ENCODE measurements at regions not wholly inside any gene's neighbourhood (a gene's known extent, or its start where the extent isn't known, plus 50 kb on each side); places are given as distances from the start of the nearest gene placed in this dataset.

DNA sequence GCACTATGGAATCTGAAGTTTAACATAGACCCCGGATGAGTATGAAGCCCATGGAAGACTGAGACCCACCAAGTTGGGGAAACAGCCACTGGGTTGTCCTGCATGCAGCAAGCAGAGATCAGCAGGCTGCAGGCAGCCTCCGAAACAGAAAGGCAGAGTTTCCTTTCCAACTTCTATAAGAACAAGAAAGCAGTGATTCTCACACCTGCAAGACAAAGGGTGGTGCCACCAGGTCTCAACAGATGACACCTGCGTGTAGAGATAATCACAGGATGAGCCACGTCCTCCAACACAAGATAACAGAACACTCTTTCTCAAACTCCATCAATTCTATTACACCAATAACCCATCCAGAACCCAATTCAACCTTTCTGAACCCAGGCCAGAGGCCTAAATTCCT, 457.9 kb downstream of the FOXO1 start:
- Mint-ChIP-seq H3K27me3 (ENCODE audit: unreplicated experiment) (no peaks in the 10 kb centered on the region), H3K4me1 (ENCODE audit: low read depth, unreplicated experiment) (peaks cover 25% of the 10 kb centered on the region), H3K36me3 (ENCODE audit: insufficient read depth, unreplicated experiment) (peaks cover 16% of the 10 kb centered on the region), H3K27ac (ENCODE audit: unreplicated experiment) (no peak overlapping the region), H3K9me3 (ENCODE audit: low read depth, unreplicated experiment) (peaks cover 10% of the 10 kb centered on the region), H3K4me3 (ENCODE audit: low read depth, unreplicated experiment) (no peak overlapping the region)
- TF ChIP-seq CTCF (IDR thresholded peaks at IDR 0.05; ENCODE audit: unreplicated experiment): no peak
- intact Hi-C loops (cut with micrococcal nuclease; ENCODE audit: unreplicated experiment): no loop called here
- no TSS peak for BruUV-seq (replicated peaks)
- no peak for DNase-seq
- CTCF ChIA-PET: no interaction called here

GRCh38 chr13:40210865-40211585, 455.4 kb downstream of the FOXO1 start:
- Mint-ChIP-seq H3K4me3 (ENCODE audit: low read depth, unreplicated experiment) (no peak overlapping the region), H3K36me3 (ENCODE audit: insufficient read depth, unreplicated experiment) (peaks cover 9% of the 10 kb centered on the region), H3K4me1 (ENCODE audit: low read depth, unreplicated experiment) (peaks cover 14% of the 10 kb centered on the region), H3K27me3 (ENCODE audit: unreplicated experiment) (no peaks in the 10 kb centered on the region), H3K27ac (ENCODE audit: unreplicated experiment) (no peak overlapping the region), H3K9me3 (ENCODE audit: low read depth, unreplicated experiment) (peaks cover 14% of the 10 kb centered on the region)
- intact Hi-C loops (cut with micrococcal nuclease; ENCODE audit: unreplicated experiment): no loop called here
- TF ChIP-seq CTCF (IDR thresholded peaks at IDR 0.05; ENCODE audit: unreplicated experiment): no peak
- DNase-seq: no peak
- no TSS peak for BruUV-seq (replicated peaks)
- CTCF ChIA-PET: no interaction called here

DNA sequence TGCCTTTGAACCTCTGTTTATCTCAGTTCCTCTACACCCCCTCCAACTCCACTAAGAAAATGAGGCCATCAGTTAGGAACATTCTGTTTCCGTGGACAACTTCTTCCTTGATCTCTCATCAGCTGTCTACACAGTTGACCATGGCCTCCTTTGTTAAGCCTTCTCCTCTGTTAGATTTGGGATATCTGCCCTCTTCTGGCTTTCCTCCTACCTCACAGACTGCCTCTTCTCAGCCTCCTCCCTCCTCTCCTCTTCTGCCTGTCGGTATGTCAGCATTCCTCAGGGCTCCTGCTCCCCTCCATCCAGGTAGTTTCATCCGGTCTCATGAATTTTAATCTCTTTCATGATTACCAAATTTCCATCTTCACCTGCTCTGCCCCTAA, 454.9 kb downstream of the FOXO1 start:
- Mint-ChIP-seq H3K27ac (ENCODE audit: unreplicated experiment) (no peak overlapping the region), H3K27me3 (ENCODE audit: unreplicated experiment) (no peaks in the 10 kb centered on the region), H3K4me3 (ENCODE audit: low read depth, unreplicated experiment) (no peak overlapping the region), H3K36me3 (ENCODE audit: insufficient read depth, unreplicated experiment) (peaks cover 3% of the 10 kb centered on the region), H3K4me1 (ENCODE audit: low read depth, unreplicated experiment) (peaks cover 8% of the 10 kb centered on the region), H3K9me3 (ENCODE audit: low read depth, unreplicated experiment) (peaks cover 14% of the 10 kb centered on the region)
- CTCF ChIA-PET: no interaction called here
- DNase-seq: no peak
- intact Hi-C loops (cut with micrococcal nuclease; ENCODE audit: unreplicated experiment): no loop called here
- TF ChIP-seq CTCF (IDR thresholded peaks at IDR 0.05; ENCODE audit: unreplicated experiment): no peak
- BruUV-seq (replicated peaks): no TSS peak

- intact Hi-C loops (cut with micrococcal nuclease; ENCODE audit: unreplicated experiment): no loop called here
- CTCF ChIA-PET: no interaction called here
- no peak for TF ChIP-seq CTCF (IDR thresholded peaks at IDR 0.05; ENCODE audit: unreplicated experiment)
- H3K4me3 Mint-ChIP-seq (ENCODE audit: low read depth, unreplicated experiment): no peak overlapping the region
- no peaks in the 10 kb centered on the region for H3K27me3 Mint-ChIP-seq (ENCODE audit: unreplicated experiment)
- BruUV-seq (replicated peaks): no TSS peak
- peaks cover 14% of the 10 kb centered on the region for H3K9me3 Mint-ChIP-seq (ENCODE audit: low read depth, unreplicated experiment)
- DNase-seq: no peak
- H3K36me3 Mint-ChIP-seq (ENCODE audit: insufficient read depth, unreplicated experiment): no peaks in the 10 kb centered on the region
- H3K4me1 Mint-ChIP-seq (ENCODE audit: low read depth, unreplicated experiment): no peaks in the 10 kb centered on the region
- H3K27ac Mint-ChIP-seq (ENCODE audit: unreplicated experiment): no peak overlapping the region
These were observed 452.7 kb downstream of the FOXO1 start for GRCh38 chr13:40213779-40214178.

Data from Calu3 (cell line).